ENCODE measurements at regions not wholly inside any gene's neighbourhood (a gene's known extent, or its start where the extent isn't known, plus 50 kb on each side); places are given as distances from the start of the nearest gene placed in this dataset.

- WGBS, result 87% methylated on average over 2 of the region's 2 CpGs
- Histone ChIP-seq H3K9me3 (ENCODE audit: control insufficient read depth in 4 of 4, low read length in 3 of 4) (no peaks in the 10 kb centered on the region), H3K36me3 (ENCODE audit: control insufficient read depth in 4 of 4, insufficient read depth in 3 of 4, low read depth in 1 of 4, low read length in 3 of 4) (no peaks in the 10 kb centered on the region), H3K9ac (ENCODE audit: low read depth in 1 of 2, low read length in 2 of 2) (no peak overlapping the region), H3K27me3 (ENCODE audit: control insufficient read depth in 4 of 4, insufficient read depth in 4 of 4, low read length in 3 of 4) (no peaks in the 10 kb centered on the region), H3K4me1 (ENCODE audit: control insufficient read depth in 4 of 4, insufficient read depth in 4 of 4, low read length in 3 of 4) (no peaks in the 10 kb centered on the region), H3K27ac (ENCODE audit: low read depth in 1 of 2, low read length in 2 of 2) (no peak overlapping the region), H3K4me3 (ENCODE audit: low read depth in 1 of 3, low read length in 3 of 3) (no peak overlapping the region)
- no peak for DNase-seq (ENCODE audit: low spot score)
- TF ChIP-seq EGR1 (IDR thresholded peaks at IDR 0.05; ENCODE audit: low read depth in 2 of 2), result no peak
- TF ChIP-seq TAF1 (conservative IDR thresholded peaks at IDR 0.05), result no peak
- no peak for TF ChIP-seq HNF4G (IDR thresholded peaks at IDR 0.05)
- TF ChIP-seq CTCF (IDR thresholded peaks at IDR 0.05; ENCODE audit: low read depth, low read length, missing input control), result no peak
- TF ChIP-seq YY1 (IDR thresholded peaks at IDR 0.05), result no peak
- no peak for TF ChIP-seq RXRA (IDR thresholded peaks at IDR 0.05)
Measured at GRCh38 chr13:79646880-79647279, 165.9 kb downstream of the NDFIP2 start.

GRCh38 chr13:79645569-79645968 is 164.6 kb downstream of the NDFIP2 start:
- H3K36me3 ChIP-seq (ENCODE audit: control insufficient read depth in 4 of 4, insufficient read depth in 3 of 4, low read depth in 1 of 4, low read length in 3 of 4), result no peaks in the 10 kb centered on the region
- 81% methylated on average over 3 of the region's 3 CpGs for WGBS
- H3K9ac ChIP-seq (ENCODE audit: low read depth in 1 of 2, low read length in 2 of 2), result no peak overlapping the region
- H3K27ac ChIP-seq (ENCODE audit: low read depth in 1 of 2, low read length in 2 of 2), result no peak overlapping the region
- no peaks in the 10 kb centered on the region for H3K27me3 ChIP-seq (ENCODE audit: control insufficient read depth in 4 of 4, insufficient read depth in 4 of 4, low read length in 3 of 4)
- H3K4me1 ChIP-seq (ENCODE audit: control insufficient read depth in 4 of 4, insufficient read depth in 4 of 4, low read length in 3 of 4), result no peaks in the 10 kb centered on the region
- no peak for TF ChIP-seq JUND (IDR thresholded peaks at IDR 0.05)
- TF ChIP-seq CTCF (IDR thresholded peaks at IDR 0.05; ENCODE audit: low read depth, low read length, missing input control), result no peak
- TF ChIP-seq HNF4A (conservative IDR thresholded peaks at IDR 0.05), result no peak
- no peak for TF ChIP-seq TAF1 (conservative IDR thresholded peaks at IDR 0.05)
- no peak for TF ChIP-seq FOXA1 (IDR thresholded peaks at IDR 0.05)
- no peak for TF ChIP-seq RXRA (IDR thresholded peaks at IDR 0.05)
- TF ChIP-seq, protein P1, sequence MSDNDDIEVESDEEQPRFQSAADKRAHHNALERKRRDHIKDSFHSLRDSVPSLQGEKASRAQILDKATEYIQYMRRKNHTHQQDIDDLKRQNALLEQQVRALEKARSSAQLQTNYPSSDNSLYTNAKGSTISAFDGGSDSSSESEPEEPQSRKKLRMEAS (IDR thresholded peaks at IDR 0.05), result no peak
- no peak for TF ChIP-seq ATF3 (IDR thresholded peaks at IDR 0.05)
- TF ChIP-seq RAD21 (IDR thresholded peaks at IDR 0.05), result no peak
- no peak for TF ChIP-seq NR2F2 (IDR thresholded peaks at IDR 0.05)
- DNase-seq (ENCODE audit: low spot score), result no peak
- no peak overlapping the region for H3K4me3 ChIP-seq (ENCODE audit: low read depth in 1 of 3, low read length in 3 of 3)
- no peaks in the 10 kb centered on the region for H3K9me3 ChIP-seq (ENCODE audit: control insufficient read depth in 4 of 4, low read length in 3 of 4)

GRCh38 chr13:79642596-79642995 is 161.6 kb downstream of the NDFIP2 start:
- H3K27me3 ChIP-seq (ENCODE audit: control insufficient read depth in 4 of 4, insufficient read depth in 4 of 4, low read length in 3 of 4), result no peaks in the 10 kb centered on the region
- no peaks in the 10 kb centered on the region for H3K9me3 ChIP-seq (ENCODE audit: control insufficient read depth in 4 of 4, low read length in 3 of 4)
- H3K4me1 ChIP-seq (ENCODE audit: control insufficient read depth in 4 of 4, insufficient read depth in 4 of 4, low read length in 3 of 4), result no peaks in the 10 kb centered on the region
- H3K36me3 ChIP-seq (ENCODE audit: control insufficient read depth in 4 of 4, insufficient read depth in 3 of 4, low read depth in 1 of 4, low read length in 3 of 4), result no peaks in the 10 kb centered on the region
- DNase-seq (ENCODE audit: low spot score), result no peak
- no peak overlapping the region for H3K4me3 ChIP-seq (ENCODE audit: low read depth in 1 of 3, low read length in 3 of 3)
- no peak overlapping the region for H3K9ac ChIP-seq (ENCODE audit: low read depth in 1 of 2, low read length in 2 of 2)
- H3K27ac ChIP-seq (ENCODE audit: low read depth in 1 of 2, low read length in 2 of 2), result no peak overlapping the region
- whole genome bisulfite sequencing, result 76% methylated on average over 3 of the region's 3 CpGs
- TF ChIP-seq HNF4A (conservative IDR thresholded peaks at IDR 0.05) (no peak), YY1 (IDR thresholded peaks at IDR 0.05) (no peak), EGR1 (IDR thresholded peaks at IDR 0.05; ENCODE audit: low read depth in 2 of 2) (no peak), GABPA (IDR thresholded peaks at IDR 0.05 in 1 of 2, conservative IDR thresholded peaks at IDR 0.05 in 1 of 2) (no peak), RXRA (IDR thresholded peaks at IDR 0.05) (no peak), TAF1 (conservative IDR thresholded peaks at IDR 0.05) (no peak), SP1 (IDR thresholded peaks at IDR 0.05) (no peak), NR2F2 (IDR thresholded peaks at IDR 0.05) (no peak), FOXA2 (IDR thresholded peaks at IDR 0.05) (no peak)
- TF ChIP-seq, protein P1 (IDR thresholded peaks at IDR 0.05), result no peak
- TF ChIP-seq, protein P2, sequence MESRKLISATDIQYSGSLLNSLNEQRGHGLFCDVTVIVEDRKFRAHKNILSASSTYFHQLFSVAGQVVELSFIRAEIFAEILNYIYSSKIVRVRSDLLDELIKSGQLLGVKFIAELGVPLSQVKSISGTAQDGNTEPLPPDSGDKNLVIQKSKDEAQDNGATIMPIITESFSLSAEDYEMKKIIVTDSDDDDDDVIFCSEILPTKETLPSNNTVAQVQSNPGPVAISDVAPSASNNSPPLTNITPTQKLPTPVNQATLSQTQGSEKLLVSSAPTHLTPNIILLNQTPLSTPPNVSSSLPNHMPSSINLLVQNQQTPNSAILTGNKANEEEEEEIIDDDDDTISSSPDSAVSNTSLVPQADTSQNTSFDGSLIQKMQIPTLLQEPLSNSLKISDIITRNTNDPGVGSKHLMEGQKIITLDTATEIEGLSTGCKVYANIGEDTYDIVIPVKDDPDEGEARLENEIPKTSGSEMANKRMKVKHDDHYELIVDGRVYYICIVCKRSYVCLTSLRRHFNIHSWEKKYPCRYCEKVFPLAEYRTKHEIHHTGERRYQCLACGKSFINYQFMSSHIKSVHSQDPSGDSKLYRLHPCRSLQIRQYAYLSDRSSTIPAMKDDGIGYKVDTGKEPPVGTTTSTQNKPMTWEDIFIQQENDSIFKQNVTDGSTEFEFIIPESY (IDR thresholded peaks at IDR 0.05), result no peak
- TF ChIP-seq, protein P3, sequence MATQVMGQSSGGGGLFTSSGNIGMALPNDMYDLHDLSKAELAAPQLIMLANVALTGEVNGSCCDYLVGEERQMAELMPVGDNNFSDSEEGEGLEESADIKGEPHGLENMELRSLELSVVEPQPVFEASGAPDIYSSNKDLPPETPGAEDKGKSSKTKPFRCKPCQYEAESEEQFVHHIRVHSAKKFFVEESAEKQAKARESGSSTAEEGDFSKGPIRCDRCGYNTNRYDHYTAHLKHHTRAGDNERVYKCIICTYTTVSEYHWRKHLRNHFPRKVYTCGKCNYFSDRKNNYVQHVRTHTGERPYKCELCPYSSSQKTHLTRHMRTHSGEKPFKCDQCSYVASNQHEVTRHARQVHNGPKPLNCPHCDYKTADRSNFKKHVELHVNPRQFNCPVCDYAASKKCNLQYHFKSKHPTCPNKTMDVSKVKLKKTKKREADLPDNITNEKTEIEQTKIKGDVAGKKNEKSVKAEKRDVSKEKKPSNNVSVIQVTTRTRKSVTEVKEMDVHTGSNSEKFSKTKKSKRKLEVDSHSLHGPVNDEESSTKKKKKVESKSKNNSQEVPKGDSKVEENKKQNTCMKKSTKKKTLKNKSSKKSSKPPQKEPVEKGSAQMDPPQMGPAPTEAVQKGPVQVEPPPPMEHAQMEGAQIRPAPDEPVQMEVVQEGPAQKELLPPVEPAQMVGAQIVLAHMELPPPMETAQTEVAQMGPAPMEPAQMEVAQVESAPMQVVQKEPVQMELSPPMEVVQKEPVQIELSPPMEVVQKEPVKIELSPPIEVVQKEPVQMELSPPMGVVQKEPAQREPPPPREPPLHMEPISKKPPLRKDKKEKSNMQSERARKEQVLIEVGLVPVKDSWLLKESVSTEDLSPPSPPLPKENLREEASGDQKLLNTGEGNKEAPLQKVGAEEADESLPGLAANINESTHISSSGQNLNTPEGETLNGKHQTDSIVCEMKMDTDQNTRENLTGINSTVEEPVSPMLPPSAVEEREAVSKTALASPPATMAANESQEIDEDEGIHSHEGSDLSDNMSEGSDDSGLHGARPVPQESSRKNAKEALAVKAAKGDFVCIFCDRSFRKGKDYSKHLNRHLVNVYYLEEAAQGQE (IDR thresholded peaks at IDR 0.05), result no peak

Measured in liver (tissue), 8 donors.